Astrocyte (in vitro differentiated cells and primary cell): ENCODE measurements at regions not wholly inside any gene's neighbourhood (a gene's known extent, or its start where the extent isn't known, plus 50 kb on each side); places are given as distances from the start of the nearest gene placed in this dataset.

Source experiments
- DNase-seq: peaks from one replicate; pipeline ENCODE4 v3.0.0-alpha.2; 2010; ENCODE audit warnings: low read depth
- FAIRE-seq: peaks from 2 replicates; lab custom pipeline; 2011; peaks lifted over from hg19 to GRCh38; lab: Jason Lieb, UNC
- H2AFZ ChIP-seq: 2 replicates; pipeline ENCODE4 v1.6.0; 2012; ENCODE audit warnings: low read depth, low read length, inconsistent platforms
- H3K27ac ChIP-seq: 2 replicates; pipeline ENCODE4 v1.5.1; 2011; ENCODE audit warnings: low read depth, low read length, inconsistent platforms
- H3K27me3 ChIP-seq: 2 replicates; pipeline ENCODE4 v1.6.0; 2011; ENCODE audit warnings: low read length, inconsistent platforms; ENCODE audit not compliant: insufficient read depth
- H3K36me3 ChIP-seq: 2 replicates; pipeline ENCODE4 v1.5.1; 2011; ENCODE audit warnings: low read length, inconsistent platforms; ENCODE audit not compliant: insufficient read depth
- H3K4me1 ChIP-seq: 2 replicates; pipeline ENCODE4 v1.5.1; 2011; ENCODE audit warnings: low read length, inconsistent platforms; ENCODE audit not compliant: insufficient read depth
- H3K4me2 ChIP-seq: 2 replicates; pipeline ENCODE4 v1.6.0; 2012; ENCODE audit warnings: low read length, inconsistent platforms
- H3K4me3 ChIP-seq: 2 replicates; pipeline ENCODE4 v1.5.1; 2011; ENCODE audit warnings: low read depth, mild to moderate bottlenecking, low read length, inconsistent platforms; ENCODE audit not compliant: insufficient read depth
- H3K79me2 ChIP-seq: 2 replicates; pipeline ENCODE4 v1.6.0; 2012; ENCODE audit warnings: mild to moderate bottlenecking, low read length, inconsistent platforms; ENCODE audit not compliant: insufficient read depth
- H3K9ac ChIP-seq: 2 replicates; pipeline ENCODE4 v1.6.0; 2012; ENCODE audit warnings: mild to moderate bottlenecking, low read length, inconsistent platforms
- H3K9me3 ChIP-seq: 2 replicates; pipeline ENCODE4 v1.5.1; 2012; ENCODE audit warnings: low read depth, mild to moderate bottlenecking, low read length, inconsistent platforms; ENCODE audit not compliant: insufficient read depth
- H4K20me1 ChIP-seq: 2 replicates; pipeline ENCODE4 v1.6.0; 2012; ENCODE audit warnings: low read length, inconsistent platforms; ENCODE audit not compliant: insufficient read depth
- H3K27ac Mint-ChIP-seq: one replicate; pipeline ENCODE4 v1.8.0; 2021; ENCODE audit warnings: mild to moderate bottlenecking, mixed read lengths; ENCODE audit not compliant: unreplicated experiment
- H3K27me3 Mint-ChIP-seq: one replicate; pipeline ENCODE4 v1.8.0; 2021; ENCODE audit warnings: low read depth, mixed read lengths; ENCODE audit not compliant: unreplicated experiment
- H3K36me3 Mint-ChIP-seq: one replicate; pipeline ENCODE4 v1.8.0; 2021; ENCODE audit warnings: low read depth, mixed read lengths; ENCODE audit not compliant: unreplicated experiment
- H3K4me1 Mint-ChIP-seq: one replicate; pipeline ENCODE4 v1.8.0; 2021; ENCODE audit warnings: low read depth, mixed read lengths; ENCODE audit not compliant: unreplicated experiment
- H3K4me3 Mint-ChIP-seq: one replicate; pipeline ENCODE4 v1.8.0; 2021; ENCODE audit warnings: mild to moderate bottlenecking, moderate library complexity, mixed read lengths; ENCODE audit not compliant: unreplicated experiment
- H3K9me3 Mint-ChIP-seq: one replicate; pipeline ENCODE4 v1.8.0; 2021; ENCODE audit warnings: mild to moderate bottlenecking, mixed read lengths; ENCODE audit not compliant: unreplicated experiment
- CTCF ChIP-seq: IDR thresholded peaks from 2 replicates; pipeline ENCODE4 v1.5.1; 2011; ENCODE audit warnings: low read depth, mild to moderate bottlenecking, inconsistent platforms, low read length, moderate library complexity; ENCODE audit not compliant: insufficient read depth
- EZH2 ChIP-seq: IDR thresholded peaks from 2 replicates; pipeline ENCODE4 v1.6.1; 2012; ENCODE audit warnings: mild to moderate bottlenecking, low read length, inconsistent platforms; ENCODE audit not compliant: insufficient read depth

GRCh38 chr9:89765211-89765946 lies 160.6 kb downstream of the GADD45G start:
- Mint-ChIP-seq H3K4me3 (no peak overlapping the region), H3K27me3 (peaks cover 55% of the 10 kb centered on the region), H3K27ac (no peak overlapping the region), H3K4me1 (no peaks in the 10 kb centered on the region), H3K36me3 (no peaks in the 10 kb centered on the region), H3K9me3 (no peaks in the 10 kb centered on the region)
- Histone ChIP-seq H3K27me3 (no peaks in the 10 kb centered on the region), H3K4me3 (no peak overlapping the region), H3K27ac (no peak overlapping the region), H3K36me3 (no peaks in the 10 kb centered on the region), H3K4me1 (no peaks in the 10 kb centered on the region), H3K9ac (no peak overlapping the region), H2AFZ (no peak overlapping the region), H3K4me2 (no peak overlapping the region), H3K9me3 (no peaks in the 10 kb centered on the region), H3K79me2 (no peaks in the 10 kb centered on the region), H4K20me1 (no peaks in the 10 kb centered on the region)
- DNase-seq (no peak), FAIRE-seq (no peak)
- TF ChIP-seq EZH2 (no peak), CTCF (no peak)

GRCh38 chr9:89766991-89767390 lies 162.2 kb downstream of the GADD45G start:
- no peak overlapping the region for H3K4me2 ChIP-seq
- no peak overlapping the region for H3K27ac Mint-ChIP-seq
- TF ChIP-seq EZH2: no peak
- no peaks in the 10 kb centered on the region for H3K36me3 Mint-ChIP-seq
- H3K4me1 ChIP-seq: no peaks in the 10 kb centered on the region
- no peak overlapping the region for H3K4me3 ChIP-seq
- FAIRE-seq (no peak), DNase-seq (no peak)
- no peak overlapping the region for H3K9ac ChIP-seq
- H3K27me3 ChIP-seq: no peaks in the 10 kb centered on the region
- no peaks in the 10 kb centered on the region for H3K4me1 Mint-ChIP-seq
- H4K20me1 ChIP-seq: no peaks in the 10 kb centered on the region
- H3K9me3 ChIP-seq: no peaks in the 10 kb centered on the region
- H3K27ac ChIP-seq: no peak overlapping the region
- H3K79me2 ChIP-seq: no peaks in the 10 kb centered on the region
- H3K36me3 ChIP-seq: no peaks in the 10 kb centered on the region
- no peaks in the 10 kb centered on the region for H3K9me3 Mint-ChIP-seq
- H2AFZ ChIP-seq: no peak overlapping the region
- H3K27me3 Mint-ChIP-seq: peaks cover 58% of the 10 kb centered on the region
- H3K4me3 Mint-ChIP-seq: no peak overlapping the region

- Histone ChIP-seq H3K4me3 (no peak overlapping the region), H3K9me3 (no peaks in the 10 kb centered on the region), H2AFZ (no peak overlapping the region), H3K79me2 (no peaks in the 10 kb centered on the region), H3K36me3 (no peaks in the 10 kb centered on the region), H4K20me1 (no peaks in the 10 kb centered on the region), H3K4me1 (no peaks in the 10 kb centered on the region), H3K4me2 (no peak overlapping the region), H3K27ac (no peak overlapping the region), H3K9ac (no peak overlapping the region), H3K27me3 (no peaks in the 10 kb centered on the region)
- TF ChIP-seq CTCF: no peak
- TF ChIP-seq EZH2: no peak
- FAIRE-seq (no peak), DNase-seq (no peak)
- no peaks in the 10 kb centered on the region for H3K4me1 Mint-ChIP-seq
- H3K9me3 Mint-ChIP-seq: no peaks in the 10 kb centered on the region
- no peaks in the 10 kb centered on the region for H3K36me3 Mint-ChIP-seq
- peaks cover 57% of the 10 kb centered on the region for H3K27me3 Mint-ChIP-seq
- no peak overlapping the region for H3K27ac Mint-ChIP-seq
- no peak overlapping the region for H3K4me3 Mint-ChIP-seq
Measured at GRCh38 chr9:89768051-89768450, 163.2 kb downstream of the GADD45G start.
